Endothelial cell of umbilical vein (primary cell): ENCODE measurements at regions not wholly inside any gene's neighbourhood (a gene's known extent, or its start where the extent isn't known, plus 50 kb on each side); places are given as distances from the start of the nearest gene placed in this dataset.

Experiments used
- BruUV-seq: library from RNA; stranded (reverse); fragments of 400-500 nt; replicated peaks from 2 replicates; lab custom pipeline; 2021; lab: Mats Ljungman, UMichigan
- CTCF ChIA-PET: fragments of 300-600, 350-600 bp; sonication (Branson Sonifier 250); formaldehyde crosslinking; loops from one replicate; lab custom pipeline; 2021; ENCODE audit warnings: antibody characterized with exemption, inconsistent platforms; lab: Charles Lee
- POLR2A ChIA-PET: fragments of 300-600, 350-600 bp; sonication (Branson Sonifier 250); formaldehyde crosslinking; loops from one replicate; lab custom pipeline; 2021; ENCODE audit warnings: antibody characterized with exemption, inconsistent platforms; lab: Charles Lee
- DNase-seq: peaks from one replicate; pipeline ENCODE4 v3.0.0-alpha.2; 2011; ENCODE audit warnings: low read depth, low spot score
- FAIRE-seq: peaks from 2 replicates; lab custom pipeline; 2011; peaks lifted over from hg19 to GRCh38; lab: Jason Lieb, UNC
- H2AFZ ChIP-seq: 2 replicates; pipeline ENCODE4 v1.6.0; 2012; ENCODE audit warnings: low read depth, low read length, control low read depth, inconsistent platforms
- H3K27ac ChIP-seq: 2 replicates; pipeline ENCODE4 v1.5.1; 2011; ENCODE audit warnings: low read depth, mild to moderate bottlenecking, control low read depth, low read length, moderate library complexity; ENCODE audit not compliant: insufficient read depth
- H3K27me3 ChIP-seq, 2 experiments: 2 replicates each; pipeline versions ENCODE4 v1.6.0 to v1.6.1; 2011; ENCODE audit warnings: low read length in 2 of 2, mixed read lengths in 1 of 2; ENCODE audit not compliant: control insufficient read depth in 2 of 2, insufficient read depth in 2 of 2
- H3K36me3 ChIP-seq, 2 experiments: 2 replicates in 1 of 2; 3 replicates in 1 of 2; pipeline ENCODE4 v1.5.1; 2011; ENCODE audit warnings: low read length in 2 of 2, mild to moderate bottlenecking in 1 of 2, moderate library complexity in 1 of 2; ENCODE audit not compliant: control insufficient read depth in 2 of 2, insufficient read depth in 2 of 2; ENCODE audit errors: extremely low read depth in 1 of 2
- H3K4me1 ChIP-seq: 3 replicates; pipeline ENCODE4 v1.5.1; 2011; ENCODE audit warnings: mild to moderate bottlenecking, low read length; ENCODE audit not compliant: control insufficient read depth, insufficient read depth; ENCODE audit errors: extremely low read depth
- H3K4me2 ChIP-seq: 2 replicates; pipeline ENCODE4 v1.6.1; 2011; ENCODE audit warnings: low read length, control low read depth, mixed read lengths; ENCODE audit not compliant: insufficient read depth
- H3K4me3 ChIP-seq, 3 experiments: fragments of 200-600 bp in 1 of 3; sonication (generic), shearing (Covaris generic) in 1 of 3; replicated peaks in 1 of 3; 2 replicates each; pipeline ENCODE4 v1.5.1; 2011 to 2016; ENCODE audit warnings: control low read depth in 3 of 3, low read length in 3 of 3, mild to moderate bottlenecking in 2 of 3, inconsistent platforms in 1 of 3, low read depth in 1 of 3, moderate library complexity in 1 of 3; ENCODE audit not compliant: insufficient read depth in 1 of 3
- H3K79me2 ChIP-seq: 2 replicates; pipeline ENCODE4 v1.6.0; 2012; ENCODE audit warnings: low read length, inconsistent platforms; ENCODE audit not compliant: control insufficient read depth, insufficient read depth
- H3K9ac ChIP-seq: replicated peaks from 2 replicates; pipeline ENCODE3; 2011; ENCODE audit warnings: low read length, control low read depth; ENCODE audit not compliant: insufficient read depth; ENCODE audit errors: extremely low read depth
- H3K9me1 ChIP-seq: replicated peaks from 3 replicates; pipeline ENCODE4 v1.6.0; 2011; ENCODE audit warnings: mild to moderate bottlenecking, low read length; ENCODE audit not compliant: control insufficient read depth, insufficient read depth; ENCODE audit errors: extremely low read depth
- H3K9me3 ChIP-seq: replicated peaks from 2 replicates; pipeline ENCODE4 v1.5.1; 2012; ENCODE audit warnings: low read length, inconsistent platforms; ENCODE audit not compliant: control insufficient read depth, insufficient read depth
- H4K20me1 ChIP-seq: replicated peaks from 2 replicates; pipeline ENCODE3; 2011; ENCODE audit warnings: mild to moderate bottlenecking, low read length; ENCODE audit not compliant: control insufficient read depth, insufficient read depth; ENCODE audit errors: extremely low read depth
- CTCF ChIP-seq, 2 donors: IDR thresholded peaks; 1 replicate in 1 of 2; 2 replicates in 1 of 2; pipeline ENCODE4 v1.5.1; 2011; ENCODE audit warnings: low read length in 2 of 2, mild to moderate bottlenecking in 2 of 2, moderate library complexity in 2 of 2, control low read depth in 1 of 2, inconsistent platforms in 1 of 2, low read depth in 1 of 2; ENCODE audit not compliant: insufficient read depth in 1 of 2; ENCODE audit errors: extremely low read depth in 1 of 2
- EZH2 ChIP-seq: IDR thresholded peaks from 2 replicates; pipeline ENCODE4 v1.6.1; 2012; ENCODE audit warnings: borderline replicate concordance, low read depth, mild to moderate bottlenecking, moderate library complexity, low read length, inconsistent platforms; ENCODE audit not compliant: severe bottlenecking
- FOS ChIP-seq: IDR thresholded peaks from 2 replicates; pipeline ENCODE4 v1.6.1; 2011; ENCODE audit warnings: mild to moderate bottlenecking, low read length, moderate library complexity, borderline replicate concordance; ENCODE audit not compliant: insufficient read depth
- GATA2 ChIP-seq: IDR thresholded peaks from 2 replicates; pipeline ENCODE4 v1.7.0; 2011; ENCODE audit warnings: low read depth, mild to moderate bottlenecking, moderate library complexity, mixed read lengths, low read length; ENCODE audit not compliant: insufficient read length, insufficient read depth
- JUN ChIP-seq: IDR thresholded peaks from 2 replicates; pipeline ENCODE4 v1.6.1; 2011; ENCODE audit warnings: borderline replicate concordance, low read depth; ENCODE audit not compliant: insufficient read length, insufficient read depth
- MAX ChIP-seq: IDR thresholded peaks from 2 replicates; pipeline ENCODE4 v1.6.1; 2011; ENCODE audit not compliant: insufficient read depth, insufficient read length
- MYC ChIP-seq: IDR thresholded peaks from one replicate; pipeline ENCODE4 v1.6.1; 2011; ENCODE audit warnings: mild to moderate bottlenecking, low read depth, low read length
- POLR2A ChIP-seq: IDR thresholded peaks from 2 replicates; pipeline ENCODE4 v1.6.1; 2012; ENCODE audit warnings: low read depth, mild to moderate bottlenecking, control low read depth, low read length
- POLR2AphosphoS5 ChIP-seq: IDR thresholded peaks from 2 replicates; pipeline ENCODE4 v1.6.1; 2012; ENCODE audit warnings: low read depth, mild to moderate bottlenecking, control low read depth, low read length, moderate library complexity; ENCODE audit not compliant: insufficient read depth
- dilution Hi-C: fragments of 300-500 bp; cut with MboI; formaldehyde crosslinking; loops from one replicate; pipeline ENCODE4 v1.15.0; 2019; ENCODE audit warnings: low sequenced_read_pairs; ENCODE audit not compliant: extremely low pct_ligation_motif_present
- intact Hi-C: fragments of 100-400 bp; cut with micrococcal nuclease; formaldehyde crosslinking; loops from one replicate; pipeline ENCODE4 v1.10.0; 2022

GRCh38 chr13:105273665-105274222, 1261.7 kb downstream of the EFNB2 start:
- intact Hi-C loops (no loop called here), dilution Hi-C loops (no loop called here)
- BruUV-seq, result no TSS peak
- Histone ChIP-seq H3K27me3 (no peaks in the 10 kb centered on the region), H3K4me3 (no peak overlapping the region), H3K36me3 (no peaks in the 10 kb centered on the region), H3K27ac (no peak overlapping the region), H3K79me2 (no peaks in the 10 kb centered on the region), H3K9me1 (no peaks in the 10 kb centered on the region), H2AFZ (no peak overlapping the region), H3K9ac (no peak overlapping the region), H3K9me3 (no peaks in the 10 kb centered on the region), H4K20me1 (no peaks in the 10 kb centered on the region), H3K4me2 (no peak overlapping the region), H3K4me1 (no peaks in the 10 kb centered on the region)
- ChIA-PET POLR2A (no interaction called here), CTCF (no interaction called here)
- no peak for DNase-seq
- FAIRE-seq, result no peak
- TF ChIP-seq MAX (no peak), GATA2 (no peak), POLR2A (no peak), EZH2 (no peak), MYC (no peak), FOS (no peak), JUN (no peak), POLR2AphosphoS5 (no peak), CTCF (IDR thresholded peaks at IDR 0.05; ENCODE audit: extremely low read depth in 1 of 2, insufficient read depth in 1 of 2, low read depth in 1 of 2, low read length in 2 of 2) (no peak)
